Left ventricle myocardium inferior (tissue), 1 donor: ENCODE measurements at regions not wholly inside any gene's neighbourhood (a gene's known extent, or its start where the extent isn't known, plus 50 kb on each side); places are given as distances from the start of the nearest gene placed in this dataset.

Source experiments
- DNase-seq: peaks from one replicate; pipeline ENCODE4 v3.0.0-alpha.2; 2020
- H3K27ac ChIP-seq: fragments of 200-600 bp; replicated peaks from 2 replicates; pipeline ENCODE4 v1.8.0; 2021
- H3K27me3 ChIP-seq: fragments of 200-600 bp; 2 replicates; pipeline ENCODE4 v1.8.0; 2021; ENCODE audit warnings: low read depth
- H3K36me3 ChIP-seq: fragments of 200-600 bp; 2 replicates; pipeline ENCODE4 v1.8.0; 2021
- H3K4me1 ChIP-seq: fragments of 200-600 bp; 2 replicates; pipeline ENCODE4 v1.8.0; 2021
- H3K4me3 ChIP-seq: fragments of 200-600 bp; 2 replicates; pipeline ENCODE4 v1.8.0; 2021; ENCODE audit warnings: mild to moderate bottlenecking, moderate library complexity
- H3K9me3 ChIP-seq: fragments of 200-600 bp; replicated peaks from 2 replicates; pipeline ENCODE4 v1.8.0; 2021
- CTCF ChIP-seq: fragments of 200-600 bp; IDR thresholded peaks from 2 replicates; pipeline ENCODE4 v1.8.0; 2021; ENCODE audit warnings: antibody characterized with exemption, mild to moderate bottlenecking, borderline replicate concordance
- intact Hi-C: fragments of 100-400 bp; cut with micrococcal nuclease; formaldehyde crosslinking; loops from one replicate; pipeline ENCODE4 v1.11.0; 2022
- donor health status: DM: no; HTN: yes; CAD: no; lungs with severe emphysema.

DNA sequence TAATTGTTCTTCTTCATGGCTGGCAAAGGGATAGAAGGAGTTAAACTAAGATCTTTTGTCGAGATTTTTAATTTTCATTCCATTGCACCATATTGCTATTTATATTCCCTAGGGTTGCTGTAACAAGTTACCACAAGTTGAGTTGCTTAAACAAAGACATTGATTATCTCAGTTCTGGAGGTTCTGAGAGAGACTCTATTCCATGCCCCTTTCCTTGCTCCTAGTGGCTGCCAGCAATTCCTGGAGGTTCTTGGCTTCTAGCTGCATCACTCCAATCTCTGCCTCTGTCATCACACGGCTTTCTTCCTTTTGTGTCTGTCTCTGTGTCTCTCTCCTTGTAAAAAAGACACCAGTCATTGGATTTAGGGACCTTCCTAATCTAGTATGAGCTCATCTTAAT is 136.6 kb upstream of the DAB2 start:
- TF ChIP-seq CTCF, result no peak

DNA sequence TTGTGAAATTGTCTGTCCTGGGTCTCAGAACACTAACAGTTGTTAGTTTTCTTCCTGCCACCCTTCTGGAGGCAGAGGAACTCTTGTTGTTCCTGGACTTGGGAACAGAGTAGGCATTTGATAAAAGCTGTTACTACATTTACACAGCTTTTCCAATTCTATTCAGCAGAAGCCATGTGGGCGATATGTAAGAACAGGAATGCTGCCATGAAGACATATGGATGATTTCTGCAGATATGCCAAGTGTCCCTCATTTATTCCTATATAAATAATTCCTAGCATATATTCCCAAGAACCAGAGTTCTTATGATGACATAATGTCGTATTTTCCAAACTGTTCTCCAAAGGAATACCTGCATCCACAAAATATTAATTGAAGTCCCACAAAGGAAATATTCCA is 135.9 kb upstream of the DAB2 start:
- intact Hi-C loops, result no loop called here
- Histone ChIP-seq H3K27me3 (no peaks in the 10 kb centered on the region), H3K9me3 (no peaks in the 10 kb centered on the region), H3K27ac (no peak overlapping the region), H3K4me1 (no peaks in the 10 kb centered on the region), H3K36me3 (no peaks in the 10 kb centered on the region), H3K4me3 (no peak overlapping the region)
- DNase-seq, result no peak
- TF ChIP-seq CTCF, result no peak

More for the DNA sequence above, 136.6 kb upstream of the DAB2 start:
- no peak for DNase-seq
- H3K4me1 ChIP-seq, result no peaks in the 10 kb centered on the region
- intact Hi-C loops, result no loop called here
- no peaks in the 10 kb centered on the region for H3K9me3 ChIP-seq
- no peaks in the 10 kb centered on the region for H3K27me3 ChIP-seq
- H3K4me3 ChIP-seq, result no peak overlapping the region
- no peak overlapping the region for H3K27ac ChIP-seq
- H3K36me3 ChIP-seq, result no peaks in the 10 kb centered on the region

DNA sequence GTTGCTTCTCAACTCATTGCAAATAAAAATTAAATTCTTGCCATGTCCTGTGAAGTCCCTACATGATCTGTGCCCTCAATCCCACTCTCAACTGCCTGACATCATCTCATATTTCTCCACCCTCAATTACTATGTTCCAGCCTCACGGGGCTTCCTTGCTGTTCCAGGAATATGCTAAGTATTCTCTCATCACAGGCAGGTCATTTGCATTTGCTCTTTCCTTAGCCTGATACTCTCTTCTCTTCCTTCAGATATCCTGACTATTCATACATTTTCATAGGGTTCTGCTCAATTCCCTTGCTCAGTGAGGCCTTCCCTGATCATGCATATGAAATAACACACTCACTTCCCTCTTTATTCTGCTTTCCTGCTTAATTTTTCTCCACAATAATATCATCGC is 135.1 kb upstream of the DAB2 start:
- Histone ChIP-seq H3K9me3 (no peaks in the 10 kb centered on the region), H3K27ac (no peak overlapping the region), H3K27me3 (no peaks in the 10 kb centered on the region), H3K4me3 (no peak overlapping the region), H3K36me3 (no peaks in the 10 kb centered on the region), H3K4me1 (no peaks in the 10 kb centered on the region)
- TF ChIP-seq CTCF, result no peak
- intact Hi-C loops, result loop anchor here (10.0 kb wide), 1 partner anchor 565 kb away; no protein-coding TSS in a partner anchor
- DNase-seq, result no peak

DNA sequence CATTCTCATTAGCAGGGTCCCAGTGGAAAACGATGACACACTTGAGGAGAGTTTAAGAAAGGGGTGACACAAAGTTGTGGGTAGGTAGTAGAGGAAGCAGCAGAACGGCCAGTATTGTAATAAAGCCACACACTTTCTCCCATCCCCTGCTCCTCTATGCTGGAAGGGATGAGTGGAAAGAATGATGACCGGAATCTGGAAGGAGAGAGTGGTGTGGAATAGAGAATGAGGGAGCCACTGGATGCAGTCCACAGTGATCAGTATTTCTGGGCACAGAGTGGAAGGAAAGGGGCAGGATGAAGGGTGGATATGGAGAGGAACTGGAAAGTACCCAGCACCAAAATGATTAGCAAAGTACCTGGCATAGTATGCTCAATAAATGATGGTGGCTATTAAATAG is 133.8 kb upstream of the DAB2 start:
- no peak overlapping the region for H3K27ac ChIP-seq
- intact Hi-C loops, result loop anchor here (10.0 kb wide), 1 partner anchor 564 kb away; no protein-coding TSS in a partner anchor
- DNase-seq, result no peak
- TF ChIP-seq CTCF, result no peak
- no peaks in the 10 kb centered on the region for H3K27me3 ChIP-seq
- H3K4me3 ChIP-seq, result no peak overlapping the region
- H3K36me3 ChIP-seq, result no peaks in the 10 kb centered on the region
- H3K9me3 ChIP-seq, result no peaks in the 10 kb centered on the region
- H3K4me1 ChIP-seq, result no peaks in the 10 kb centered on the region

DNA sequence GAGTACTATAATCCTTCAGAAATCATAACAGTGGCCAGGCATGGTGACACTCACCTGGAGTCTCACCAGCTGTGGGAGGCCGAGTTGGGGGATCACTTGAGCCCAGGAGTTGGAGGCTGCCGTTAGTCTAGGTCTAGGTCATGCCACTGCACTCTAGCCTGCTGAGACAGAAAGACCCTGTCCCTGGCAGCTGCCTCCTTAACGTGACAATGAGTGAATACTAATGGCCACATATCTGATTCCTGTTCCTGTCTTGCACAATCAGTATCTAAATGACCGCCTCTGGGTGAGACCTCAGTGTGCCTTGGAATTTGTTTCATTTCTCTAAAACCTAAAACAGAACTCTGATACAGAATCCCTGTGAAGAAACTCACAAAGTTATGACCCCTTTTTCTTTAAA is 131.0 kb upstream of the DAB2 start:
- no peaks in the 10 kb centered on the region for H3K36me3 ChIP-seq
- H3K4me3 ChIP-seq, result no peak overlapping the region
- H3K27ac ChIP-seq, result no peak overlapping the region
- TF ChIP-seq CTCF, result no peak
- DNase-seq, result no peak
- no peaks in the 10 kb centered on the region for H3K4me1 ChIP-seq
- intact Hi-C loops, result loop anchor here (10.0 kb wide), 1 partner anchor 561 kb away; no protein-coding TSS in a partner anchor
- no peaks in the 10 kb centered on the region for H3K9me3 ChIP-seq
- H3K27me3 ChIP-seq, result no peaks in the 10 kb centered on the region
